ENCODE measurements at regions not wholly inside any gene's neighbourhood (a gene's known extent, or its start where the extent isn't known, plus 50 kb on each side); places are given as distances from the start of the nearest gene placed in this dataset.

- ATAC-seq (no peak), DNase-seq (no peak)
- peaks cover 3% of the 10 kb centered on the region for H3K9me3 ChIP-seq (ENCODE audit: control insufficient read depth, low read length)
- intact Hi-C loops (cut with DNase I), result no loop called here
- no peak overlapping the region for H3K27ac ChIP-seq (ENCODE audit: low read length)
- 94% methylated on average over 3 of the region's 3 CpGs for WGBS
- no peaks in the 10 kb centered on the region for H3K27me3 ChIP-seq (ENCODE audit: control insufficient read depth, insufficient read depth)
- no peaks in the 10 kb centered on the region for H3K4me1 ChIP-seq (ENCODE audit: control insufficient read depth, insufficient read depth, low read length)
- no peak overlapping the region for H3K4me3 ChIP-seq (ENCODE audit: low read length)
These were observed 65.1 kb downstream of the SPRY4 start for GRCh38 chr5:142259758-142260157.

- ATAC-seq, result no peak
These were observed 69.0 kb downstream of the SPRY4 start for GRCh38 chr5:142255831-142256230.

GRCh38 chr5:142254431-142254830, 70.4 kb downstream of the SPRY4 start:
- Histone ChIP-seq H3K4me3 (ENCODE audit: low read length) (no peak overlapping the region), H3K27me3 (ENCODE audit: control insufficient read depth, insufficient read depth) (no peaks in the 10 kb centered on the region), H3K9me3 (ENCODE audit: control insufficient read depth, low read length) (peaks cover 3% of the 10 kb centered on the region), H3K27ac (ENCODE audit: low read length) (no peak overlapping the region), H3K4me1 (ENCODE audit: control insufficient read depth, insufficient read depth, low read length) (no peaks in the 10 kb centered on the region)
- WGBS, result 61% methylated on average over 3 of the region's 3 CpGs
- ATAC-seq, result peak in 1 of 2 donors; percentile 52
- intact Hi-C loops (cut with DNase I), result no loop called here
- no peak for DNase-seq

More at GRCh38 chr5:142255831-142256230, 69.0 kb downstream of the SPRY4 start:
- no peaks in the 10 kb centered on the region for H3K27me3 ChIP-seq (ENCODE audit: control insufficient read depth, insufficient read depth)
- H3K4me1 ChIP-seq (ENCODE audit: control insufficient read depth, insufficient read depth, low read length), result no peaks in the 10 kb centered on the region
- 95% methylated on average over 1 of the region's 1 CpG for WGBS
- no peak for DNase-seq
- no peak overlapping the region for H3K4me3 ChIP-seq (ENCODE audit: low read length)
- H3K27ac ChIP-seq (ENCODE audit: low read length), result no peak overlapping the region
- intact Hi-C loops (cut with DNase I), result no loop called here
- H3K9me3 ChIP-seq (ENCODE audit: control insufficient read depth, low read length), result peaks cover 3% of the 10 kb centered on the region

- Histone ChIP-seq H3K27ac (ENCODE audit: low read length) (no peak overlapping the region), H3K27me3 (ENCODE audit: control insufficient read depth, insufficient read depth) (no peaks in the 10 kb centered on the region), H3K4me1 (ENCODE audit: control insufficient read depth, insufficient read depth, low read length) (no peaks in the 10 kb centered on the region), H3K9me3 (ENCODE audit: control insufficient read depth, low read length) (peaks cover 3% of the 10 kb centered on the region), H3K4me3 (ENCODE audit: low read length) (no peak overlapping the region)
- ATAC-seq (no peak), DNase-seq (peak in 1 of 3 donors; percentile 60)
- intact Hi-C loops (cut with DNase I), result no loop called here
- 68% methylated on average over 10 of the region's 10 CpGs for WGBS
These were observed 70.9 kb downstream of the SPRY4 start for GRCh38 chr5:142253938-142254337.

GRCh38 chr5:142250119-142250518, 74.7 kb downstream of the SPRY4 start:
- DNase-seq (no peak), ATAC-seq (no peak)
- Histone ChIP-seq H3K9me3 (ENCODE audit: control insufficient read depth, low read length) (no peaks in the 10 kb centered on the region), H3K4me1 (ENCODE audit: control insufficient read depth, insufficient read depth, low read length) (no peaks in the 10 kb centered on the region), H3K27ac (ENCODE audit: low read length) (no peak overlapping the region), H3K4me3 (ENCODE audit: low read length) (no peak overlapping the region), H3K27me3 (ENCODE audit: control insufficient read depth, insufficient read depth) (no peaks in the 10 kb centered on the region)
- intact Hi-C loops (cut with DNase I), result no loop called here

- ATAC-seq, result peak; percentile 82 to 89
- peak overlapping the region; percentile 16 for H3K27ac ChIP-seq (ENCODE audit: low read length)
- no peak overlapping the region for H3K4me3 ChIP-seq (ENCODE audit: low read length)
- H3K4me1 ChIP-seq (ENCODE audit: control insufficient read depth, insufficient read depth, low read length), result no peaks in the 10 kb centered on the region
- intact Hi-C loops (cut with DNase I), result no loop called here
- H3K9me3 ChIP-seq (ENCODE audit: control insufficient read depth, low read length), result no peaks in the 10 kb centered on the region
- WGBS, result 66% methylated on average over 14 of the region's 14 CpGs
- H3K27me3 ChIP-seq (ENCODE audit: control insufficient read depth, insufficient read depth), result no peaks in the 10 kb centered on the region
- DNase-seq, result peak; percentile 80 to 93 (median 90)
These were observed 75.9 kb downstream of the SPRY4 start for GRCh38 chr5:142248853-142249462.

GRCh38 chr5:142246258-142246657, 78.6 kb downstream of the SPRY4 start:
- Histone ChIP-seq H3K4me3 (ENCODE audit: low read length) (no peak overlapping the region), H3K4me1 (ENCODE audit: control insufficient read depth, insufficient read depth, low read length) (no peaks in the 10 kb centered on the region), H3K27me3 (ENCODE audit: control insufficient read depth, insufficient read depth) (no peaks in the 10 kb centered on the region), H3K27ac (ENCODE audit: low read length) (no peak overlapping the region), H3K9me3 (ENCODE audit: control insufficient read depth, low read length) (no peaks in the 10 kb centered on the region)
- DNase-seq, result peak; percentile 60 to 85 (median 80)
- peak; percentile 82 to 86 for ATAC-seq
- intact Hi-C loops (cut with DNase I), result no loop called here
- 56% methylated on average over 9 of the region's 9 CpGs for WGBS

- Histone ChIP-seq H3K9me3 (ENCODE audit: control insufficient read depth, low read length) (no peaks in the 10 kb centered on the region), H3K27ac (ENCODE audit: low read length) (peak overlapping the region; percentile 39), H3K27me3 (ENCODE audit: control insufficient read depth, insufficient read depth) (no peaks in the 10 kb centered on the region), H3K4me3 (ENCODE audit: low read length) (no peak overlapping the region), H3K4me1 (ENCODE audit: control insufficient read depth, insufficient read depth, low read length) (no peaks in the 10 kb centered on the region)
- DNase-seq, result no peak
- WGBS, result 61% methylated on average over 5 of the region's 5 CpGs
- ATAC-seq, result no peak
- intact Hi-C loops (cut with DNase I), result no loop called here
These were observed 79.0 kb downstream of the SPRY4 start for GRCh38 chr5:142245786-142246185.

GRCh38 chr5:142244440-142244839, 80.4 kb downstream of the SPRY4 start:
- H3K4me3 ChIP-seq (ENCODE audit: low read length), result no peak overlapping the region
- no peaks in the 10 kb centered on the region for H3K4me1 ChIP-seq (ENCODE audit: control insufficient read depth, insufficient read depth, low read length)
- ATAC-seq (no peak), DNase-seq (no peak)
- H3K27me3 ChIP-seq (ENCODE audit: control insufficient read depth, insufficient read depth), result no peaks in the 10 kb centered on the region
- H3K9me3 ChIP-seq (ENCODE audit: control insufficient read depth, low read length), result no peaks in the 10 kb centered on the region
- H3K27ac ChIP-seq (ENCODE audit: low read length), result no peak overlapping the region
- WGBS, result 97% methylated on average over 1 of the region's 1 CpG
- intact Hi-C loops (cut with DNase I), result no loop called here

GRCh38 chr5:142242272-142242671, 82.5 kb downstream of the SPRY4 start:
- H3K27ac ChIP-seq (ENCODE audit: low read length), result no peak overlapping the region
- 89% methylated on average over 3 of the region's 3 CpGs for WGBS
- DNase-seq, result no peak
- H3K27me3 ChIP-seq (ENCODE audit: control insufficient read depth, insufficient read depth), result no peaks in the 10 kb centered on the region
- H3K4me3 ChIP-seq (ENCODE audit: low read length), result no peak overlapping the region
- no peaks in the 10 kb centered on the region for H3K9me3 ChIP-seq (ENCODE audit: control insufficient read depth, low read length)
- no peaks in the 10 kb centered on the region for H3K4me1 ChIP-seq (ENCODE audit: control insufficient read depth, insufficient read depth, low read length)
- no peak for ATAC-seq
- intact Hi-C loops (cut with DNase I), result no loop called here

- Histone ChIP-seq H3K4me3 (ENCODE audit: low read length) (no peak overlapping the region), H3K9me3 (ENCODE audit: control insufficient read depth, low read length) (no peaks in the 10 kb centered on the region), H3K27me3 (ENCODE audit: control insufficient read depth, insufficient read depth) (no peaks in the 10 kb centered on the region), H3K27ac (ENCODE audit: low read length) (no peak overlapping the region), H3K4me1 (ENCODE audit: control insufficient read depth, insufficient read depth, low read length) (no peaks in the 10 kb centered on the region)
- intact Hi-C loops (cut with DNase I), result no loop called here
- DNase-seq (no peak), ATAC-seq (no peak)
- 97% methylated on average over 4 of the region's 4 CpGs for WGBS
These were observed 85.2 kb downstream of the SPRY4 start for GRCh38 chr5:142239394-142240159.
